ENCODE measurements at regions not wholly inside any gene's neighbourhood (a gene's known extent, or its start where the extent isn't known, plus 50 kb on each side); places are given as distances from the start of the nearest gene placed in this dataset.

GRCh38 chr10:125283836-125284614 is 123.7 kb upstream of the CTBP2 start:
- no peak for TF ChIP-seq CTCF (IDR thresholded peaks at IDR 0.05)
- no peak for TF ChIP-seq EZH2 (IDR thresholded peaks at IDR 0.05)
- no peak for TF ChIP-seq EZH2phosphoT487 (IDR thresholded peaks at IDR 0.05)

Measured in neural progenitor cell (in vitro differentiated cells).